NCI-H1105 (cell line): ENCODE measurements at regions not wholly inside any gene's neighbourhood (a gene's known extent, or its start where the extent isn't known, plus 50 kb on each side); places are given as distances from the start of the nearest gene placed in this dataset.
"Not testable (repeated sequence)": the region's sequence is repeated elsewhere in the genome, so short reads cannot be mapped to it uniquely, and the experiment has no call there.

Experiments
- DNase-seq: peaks from one replicate; lab custom pipeline; 2025; lab: John Stamatoyannopoulos, UW

DNA sequence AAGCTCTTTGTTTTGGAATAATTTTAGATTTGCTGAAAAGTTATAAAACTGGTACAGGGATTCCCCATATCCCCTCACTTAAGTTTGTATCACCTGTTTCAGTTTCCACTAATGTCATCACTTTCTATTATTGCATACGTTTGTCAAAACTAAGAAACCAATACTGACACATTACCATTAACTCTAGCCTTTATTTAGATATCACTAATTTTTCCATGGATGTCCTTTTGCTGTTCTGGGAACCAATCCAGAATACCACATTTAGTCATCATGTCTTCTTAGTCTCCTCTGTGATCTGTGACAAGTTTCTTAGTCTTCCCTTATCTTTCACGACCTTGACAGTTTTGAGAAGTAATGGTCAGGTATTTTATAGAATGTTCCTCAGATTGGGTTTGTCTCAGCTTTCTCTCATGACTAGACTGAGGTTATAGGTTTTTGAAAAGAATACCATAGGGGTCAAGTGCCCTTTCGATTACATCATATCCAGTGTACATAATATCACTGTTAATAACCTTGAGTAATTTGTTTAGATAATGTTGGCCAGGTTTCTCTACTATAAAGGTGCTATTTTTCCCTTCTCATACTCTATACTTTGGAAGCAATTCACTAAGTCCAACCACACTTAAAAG lies 51.9 kb upstream of the NMUR2 start:
- no peak for DNase-seq

DNA sequence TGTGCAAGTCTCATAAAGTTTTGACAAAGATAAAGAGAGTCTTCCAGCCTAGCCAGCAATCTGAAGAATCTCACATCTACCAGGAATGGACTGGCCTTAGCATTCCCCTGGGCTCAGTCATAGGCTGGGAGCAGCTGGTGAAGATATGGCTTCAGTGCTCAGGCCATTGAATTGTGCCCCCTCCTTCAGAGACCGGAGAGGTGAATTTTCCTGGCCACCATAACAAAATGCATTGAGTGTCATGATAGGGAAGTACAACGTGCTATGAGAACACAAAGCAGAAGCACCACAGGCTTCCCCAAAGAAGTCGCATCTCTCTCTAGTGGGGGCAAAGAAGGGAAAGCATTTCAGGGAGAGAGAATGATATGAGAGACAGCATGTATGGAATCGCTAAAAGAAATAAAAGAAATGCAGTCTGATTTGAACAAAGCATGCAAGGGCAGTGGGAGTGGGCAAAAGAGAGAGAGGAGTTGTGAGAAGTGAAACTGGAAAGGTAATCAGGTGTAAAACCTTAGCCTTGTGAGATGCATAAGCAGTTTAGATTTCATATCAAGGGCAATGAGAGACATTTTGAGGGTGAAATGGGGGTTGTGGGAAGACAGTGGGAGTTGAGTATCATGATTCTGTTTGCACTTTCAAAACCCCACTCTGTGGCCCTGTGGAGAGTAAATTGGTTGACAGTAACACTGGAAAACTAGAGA lies 57.1 kb upstream of the NMUR2 start:
- no peak for DNase-seq

DNA sequence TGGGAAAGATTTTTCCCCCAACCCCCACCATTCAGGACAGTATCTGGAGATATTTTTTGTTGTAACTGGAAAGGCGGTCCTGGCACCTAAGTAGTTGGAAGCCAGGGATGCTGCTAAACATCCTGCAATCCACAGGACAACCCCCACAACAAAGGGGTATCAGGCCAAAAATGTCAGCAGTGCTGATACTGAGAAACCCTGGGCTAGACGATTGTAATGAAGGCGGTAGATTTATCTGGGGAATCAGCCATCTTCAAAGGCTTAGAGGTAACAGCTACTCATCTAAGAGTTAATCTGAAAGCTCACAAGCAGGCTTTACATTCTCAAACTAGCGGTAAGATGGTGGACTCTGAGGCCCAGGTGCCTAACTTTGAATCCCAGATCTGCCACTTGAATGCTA lies 59.0 kb upstream of the NMUR2 start:
- no peak for DNase-seq

DNA sequence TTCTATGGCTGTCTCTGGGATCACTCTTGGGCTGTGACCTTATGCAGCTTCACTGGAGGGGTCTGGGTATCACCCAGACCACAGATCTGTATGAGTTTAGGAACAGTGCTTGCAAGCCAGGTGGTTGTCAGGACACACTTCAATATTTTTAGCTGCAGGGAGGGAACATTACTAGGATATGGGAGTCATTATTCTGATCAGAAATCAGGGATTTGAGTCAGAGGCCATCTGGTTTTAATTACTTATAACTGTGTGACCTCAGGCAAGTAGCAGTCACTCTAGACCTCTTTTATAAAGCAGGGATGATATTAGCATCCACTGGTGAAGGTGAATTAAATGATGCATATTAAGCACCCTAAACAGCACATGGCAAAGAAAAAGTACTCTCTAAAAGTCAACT lies 60.1 kb upstream of the NMUR2 start:
- DNase-seq, result no peak

DNA sequence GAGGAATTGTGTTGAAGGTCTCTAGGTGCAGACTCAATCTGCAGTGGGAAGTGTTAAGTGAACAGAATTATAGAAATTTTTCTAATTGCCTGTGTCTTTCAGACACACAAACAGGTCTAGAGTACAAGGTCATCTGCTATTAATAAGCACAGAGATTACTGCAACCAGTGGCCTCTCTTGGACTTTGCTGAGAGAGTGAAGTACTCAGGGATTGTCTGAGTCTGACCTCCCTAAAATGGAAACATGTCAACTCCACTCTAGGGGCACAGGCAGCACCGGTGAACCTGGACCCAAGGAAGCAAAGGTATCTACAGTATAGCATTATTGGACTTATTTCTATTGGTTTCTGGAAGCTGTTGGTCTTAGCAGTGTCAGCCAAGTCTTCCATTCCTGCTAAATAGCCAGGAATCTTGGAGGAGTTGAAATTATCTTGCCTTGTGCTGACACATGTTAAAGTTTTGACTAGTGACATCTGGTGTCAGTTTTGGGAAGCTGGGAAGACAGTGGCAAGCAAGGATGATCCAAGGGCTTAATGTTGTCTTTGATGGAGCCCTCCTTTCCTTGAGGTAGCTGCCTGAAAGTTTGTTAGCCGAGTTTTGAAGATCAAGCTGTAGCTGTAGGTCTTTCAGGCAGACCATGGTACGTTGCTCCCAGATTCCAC lies 61.1 kb upstream of the NMUR2 start:
- DNase-seq, result no peak

DNA sequence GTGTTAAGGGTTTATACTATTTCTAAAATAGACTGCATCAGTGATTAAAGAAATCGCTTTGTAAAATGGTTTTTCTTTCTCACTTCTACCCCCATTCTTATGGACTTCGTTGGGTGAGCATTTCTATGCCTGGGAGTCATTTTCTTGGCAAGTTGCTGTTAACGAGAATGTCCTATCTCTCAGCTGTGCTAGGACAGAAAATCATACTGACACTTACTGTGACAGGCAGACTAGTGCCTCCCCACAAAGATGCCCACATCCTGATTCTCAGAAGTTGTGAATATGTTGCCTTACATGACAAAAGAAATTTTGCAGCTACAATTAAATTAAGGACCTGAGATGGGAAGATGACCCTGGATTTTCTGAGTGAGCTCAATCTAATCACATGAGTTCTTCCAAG lies 65.1 kb upstream of the NMUR2 start:
- DNase-seq, result no peak

DNA sequence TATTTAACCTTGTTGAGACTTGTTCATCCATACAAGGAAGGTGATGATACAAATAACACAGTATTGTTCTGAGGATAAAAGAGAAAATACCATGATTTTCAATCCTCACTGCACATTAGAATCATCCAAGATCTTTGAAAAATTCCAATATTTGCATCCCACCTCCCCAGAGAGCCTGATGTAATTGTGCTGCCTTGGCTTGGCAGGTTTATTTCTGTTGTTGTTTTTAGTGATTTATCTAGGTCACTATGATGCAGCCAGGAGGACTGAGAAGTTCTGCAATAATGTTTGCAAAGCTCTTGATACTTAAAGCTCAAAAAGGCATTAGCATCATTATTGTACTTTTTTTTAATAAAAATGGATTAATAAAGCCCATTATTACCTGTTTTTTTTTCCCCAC lies 67.0 kb upstream of the NMUR2 start:
- no peak for DNase-seq

DNA sequence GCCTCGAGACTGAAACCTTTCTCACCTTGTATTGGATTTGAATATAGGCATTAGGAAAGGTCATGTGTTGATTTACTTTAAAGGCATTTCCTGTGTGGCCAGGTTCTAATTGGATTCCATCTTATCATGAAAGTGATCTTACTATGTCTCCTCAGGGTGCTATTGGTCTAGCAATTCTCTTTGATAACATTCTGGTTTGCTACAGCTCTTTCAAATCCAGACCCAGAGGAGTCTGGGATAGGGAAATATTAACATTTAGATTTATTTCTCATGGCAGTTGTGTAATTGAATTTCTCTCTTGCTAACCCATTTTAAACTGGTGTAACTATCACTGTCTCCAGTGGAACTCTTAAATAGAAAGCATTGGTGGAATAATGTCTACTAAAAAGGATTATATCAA lies 69.9 kb upstream of the NMUR2 start:
- DNase-seq, result no peak

DNA sequence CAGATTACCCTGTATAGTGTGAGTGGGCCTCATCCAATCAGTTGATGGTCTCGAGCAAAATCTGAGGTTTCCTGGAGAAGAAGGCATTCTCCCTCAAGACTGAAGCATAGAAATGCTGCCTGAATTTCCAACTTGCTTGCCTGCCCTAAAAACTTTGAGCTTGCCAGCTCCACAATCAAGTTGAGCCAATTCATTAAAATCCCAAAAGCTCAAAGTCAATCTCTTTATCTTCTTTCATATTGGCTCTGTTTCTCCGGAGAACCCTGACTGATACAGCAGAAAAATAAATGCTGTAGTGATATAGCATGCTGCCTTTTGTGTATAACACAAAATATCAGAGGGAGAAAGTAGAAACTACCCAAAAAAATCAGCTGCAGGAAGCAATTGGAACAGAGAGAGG lies 72.5 kb upstream of the NMUR2 start:
- DNase-seq, result no peak

DNA sequence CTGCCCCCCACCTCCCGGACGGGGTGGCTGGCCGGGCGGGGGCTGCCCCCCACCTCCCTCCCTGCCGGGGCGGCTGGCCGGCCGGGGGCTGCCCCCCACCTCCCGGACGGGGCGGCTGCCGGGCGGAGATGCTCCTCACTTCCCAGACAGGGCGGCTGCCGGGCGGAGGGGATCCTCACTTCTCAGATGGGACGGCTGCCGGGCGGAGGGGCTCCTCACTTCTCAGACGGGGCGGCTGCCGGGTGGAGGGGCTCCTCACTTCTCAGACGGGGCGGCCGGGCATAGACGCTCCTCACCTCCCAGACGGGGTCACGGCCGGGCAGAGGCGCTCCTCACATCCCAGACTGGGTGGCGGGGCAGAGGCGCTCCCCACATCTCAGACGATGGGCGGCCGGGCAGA lies 74.8 kb upstream of the NMUR2 start:
- not testable (repeated sequence) for DNase-seq

DNA sequence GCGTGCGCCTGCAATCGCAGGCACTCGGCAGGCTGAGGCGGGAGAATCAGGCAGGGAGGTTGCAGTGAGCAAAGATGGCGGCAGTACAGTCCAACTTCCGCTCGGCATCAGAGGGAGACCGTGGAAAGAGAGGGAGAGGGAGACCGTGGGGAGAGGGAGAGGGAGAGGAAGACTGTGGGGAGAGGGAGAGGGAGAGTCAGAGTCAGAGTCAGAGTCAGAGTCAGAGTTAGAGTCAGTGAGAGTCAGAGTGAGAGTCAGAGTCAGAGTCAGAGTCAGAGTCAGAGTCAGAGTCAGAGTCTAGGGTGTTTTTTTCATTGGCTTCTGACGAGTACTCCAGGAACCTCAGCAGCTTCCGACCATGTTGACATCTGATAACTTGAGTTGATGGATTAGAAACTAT lies 75.6 kb upstream of the NMUR2 start:
- DNase-seq, result not testable (repeated sequence)

DNA sequence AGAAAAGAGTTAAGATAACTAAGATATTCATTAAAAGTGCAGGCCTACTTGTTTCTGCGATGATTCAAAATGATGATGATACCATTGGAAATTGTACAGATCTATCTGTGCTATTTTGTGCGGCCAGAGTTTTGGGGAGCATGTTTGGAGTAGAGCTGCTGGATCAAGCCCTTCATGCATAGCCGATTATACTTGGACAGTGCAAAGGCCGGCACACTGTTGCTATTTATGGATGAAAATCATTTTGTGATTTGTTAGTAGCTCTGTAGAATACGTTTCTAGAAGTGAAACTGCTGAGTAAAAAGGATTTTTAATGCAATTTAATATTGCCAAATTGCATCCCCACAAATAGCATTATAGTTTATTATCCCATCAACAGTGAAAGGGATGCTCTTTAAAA lies 82.1 kb upstream of the NMUR2 start:
- DNase-seq, result no peak

DNA sequence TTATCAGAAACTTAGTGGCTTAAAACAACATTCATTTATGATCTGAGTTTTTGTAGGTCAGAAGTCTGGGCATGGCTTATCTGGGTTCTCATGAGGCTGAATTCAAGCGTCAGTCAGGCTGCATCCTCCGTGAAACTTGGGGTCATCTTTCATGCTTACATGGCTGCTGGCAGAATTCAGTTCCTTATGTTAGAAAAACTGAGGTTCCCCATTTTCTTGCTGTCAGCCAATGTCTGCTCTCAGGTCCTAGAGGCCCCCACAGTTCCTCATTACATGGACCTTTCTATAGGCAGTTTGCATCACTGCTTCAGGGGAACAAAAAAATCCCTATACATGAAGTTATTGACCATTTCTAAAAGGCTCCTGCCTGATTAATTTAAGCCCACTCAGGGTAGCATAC lies 83.8 kb upstream of the NMUR2 start:
- no peak for DNase-seq

DNA sequence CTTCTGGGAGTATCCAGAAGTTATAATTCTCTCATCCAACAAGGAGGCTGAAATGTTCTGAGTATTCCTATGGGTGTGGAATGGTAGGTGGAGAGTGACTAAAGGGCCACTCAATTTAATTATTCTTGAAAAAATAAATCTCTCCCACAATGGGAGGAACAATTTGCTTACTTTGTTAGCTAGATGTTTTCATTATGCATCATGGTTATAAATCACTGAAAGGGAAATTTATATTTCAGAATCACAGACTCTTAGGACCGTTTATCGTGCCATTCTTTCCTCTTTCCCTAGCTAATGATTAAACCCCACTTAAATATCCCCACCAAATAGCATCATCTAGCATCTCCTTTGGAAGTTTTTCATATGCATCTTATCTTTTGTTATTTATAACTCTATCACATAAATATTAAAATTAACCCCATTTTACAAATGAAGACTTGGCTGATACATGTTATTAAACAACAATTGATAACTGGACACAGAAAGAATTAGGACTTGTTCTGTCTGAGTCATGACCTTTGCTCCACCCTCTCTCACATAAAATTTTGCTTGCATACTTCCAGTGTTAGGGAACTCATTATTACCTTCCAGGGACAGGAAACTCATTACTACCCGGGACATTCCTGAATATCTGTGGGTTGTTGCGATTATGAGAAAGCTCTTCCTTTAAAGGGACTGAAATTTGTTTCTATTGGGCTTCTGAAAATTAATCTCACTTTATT lies 94.9 kb upstream of the NMUR2 start:
- no peak for DNase-seq

DNA sequence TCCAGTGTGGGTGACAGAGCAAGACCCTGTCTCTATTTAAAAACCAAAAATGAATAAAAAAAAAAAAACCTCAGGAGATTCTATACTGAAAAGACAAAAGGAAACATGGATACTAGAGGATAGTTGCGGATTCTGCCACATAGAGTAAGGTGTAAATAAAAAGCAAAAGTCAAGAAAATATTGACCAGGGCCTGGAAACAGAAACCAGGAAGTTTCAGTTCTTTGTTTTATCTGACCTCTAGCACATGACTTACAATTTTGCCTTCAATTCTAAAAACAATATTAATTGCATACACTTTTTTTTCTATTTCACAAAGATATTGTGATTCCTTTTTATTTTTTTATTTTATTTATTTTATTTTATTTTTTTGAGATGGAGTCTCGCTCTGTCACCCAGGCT lies 96.2 kb upstream of the NMUR2 start:
- no peak for DNase-seq

DNA sequence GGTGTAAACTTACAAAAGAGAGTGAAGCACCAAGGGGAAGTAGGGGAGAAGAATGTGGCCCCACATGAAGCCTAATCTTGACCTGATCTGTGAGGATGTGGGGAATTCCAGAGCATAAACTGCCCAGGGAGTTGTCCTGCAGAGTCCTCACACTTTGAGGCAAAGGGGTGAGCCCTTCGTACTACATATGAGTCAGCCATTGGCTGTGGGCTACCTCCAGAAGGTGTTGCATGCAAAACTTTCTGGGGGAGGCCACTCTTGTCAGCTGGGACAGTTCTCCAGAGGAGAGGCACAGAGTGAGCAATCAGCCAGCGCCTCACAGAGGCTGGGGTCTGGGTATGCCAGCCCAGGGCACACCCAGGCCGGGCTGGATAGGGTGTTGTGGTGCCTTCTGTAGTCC lies 98.1 kb upstream of the NMUR2 start:
- DNase-seq, result no peak

DNA sequence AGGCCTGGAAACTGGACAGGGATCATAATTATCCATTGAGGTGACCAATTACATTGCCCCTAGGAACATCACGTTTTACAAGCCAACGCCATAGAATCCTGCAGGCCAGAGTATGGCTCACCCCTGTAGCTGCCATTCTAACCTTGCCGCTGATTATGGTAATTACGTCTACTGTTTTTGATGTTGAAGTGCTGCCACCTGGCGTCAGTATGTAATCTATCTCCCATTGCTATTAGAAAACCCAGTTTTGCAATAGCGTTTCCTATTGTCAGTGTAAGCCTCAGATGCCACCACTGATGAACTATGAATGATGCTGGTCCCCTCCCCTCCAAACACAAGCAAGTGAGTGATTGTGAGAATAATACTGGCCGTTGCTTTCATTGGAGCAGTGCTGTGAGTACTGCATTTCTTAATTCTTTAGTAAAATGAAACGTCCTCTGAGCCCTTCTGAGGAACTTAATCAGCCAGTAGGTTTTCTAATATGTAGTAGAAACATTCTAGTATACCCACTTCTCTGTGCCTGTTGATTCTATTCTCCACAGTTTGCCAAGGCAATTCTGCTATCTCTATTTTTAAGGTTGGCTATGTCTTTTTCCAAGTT lies 100.5 kb upstream of the NMUR2 start:
- peak; percentile 37 for DNase-seq

DNA sequence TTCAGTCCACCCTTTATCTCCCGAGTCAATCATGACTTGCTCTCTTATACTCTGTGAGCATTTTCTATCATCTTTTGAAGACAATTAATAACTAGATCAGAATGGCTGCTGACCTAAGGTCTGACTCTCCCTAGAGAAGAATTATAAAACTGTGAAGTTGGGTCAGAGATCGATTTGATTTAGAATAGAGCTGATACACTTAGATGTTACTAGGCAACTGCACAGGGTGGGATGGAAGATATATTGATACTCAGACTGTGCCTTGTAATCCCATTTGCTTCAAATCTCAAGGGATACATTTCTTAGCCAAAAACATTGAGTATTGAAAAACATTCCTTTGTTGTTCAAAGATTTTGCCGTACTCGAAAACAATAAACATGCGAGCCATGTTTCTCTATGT lies 106.0 kb upstream of the NMUR2 start:
- no peak for DNase-seq

DNA sequence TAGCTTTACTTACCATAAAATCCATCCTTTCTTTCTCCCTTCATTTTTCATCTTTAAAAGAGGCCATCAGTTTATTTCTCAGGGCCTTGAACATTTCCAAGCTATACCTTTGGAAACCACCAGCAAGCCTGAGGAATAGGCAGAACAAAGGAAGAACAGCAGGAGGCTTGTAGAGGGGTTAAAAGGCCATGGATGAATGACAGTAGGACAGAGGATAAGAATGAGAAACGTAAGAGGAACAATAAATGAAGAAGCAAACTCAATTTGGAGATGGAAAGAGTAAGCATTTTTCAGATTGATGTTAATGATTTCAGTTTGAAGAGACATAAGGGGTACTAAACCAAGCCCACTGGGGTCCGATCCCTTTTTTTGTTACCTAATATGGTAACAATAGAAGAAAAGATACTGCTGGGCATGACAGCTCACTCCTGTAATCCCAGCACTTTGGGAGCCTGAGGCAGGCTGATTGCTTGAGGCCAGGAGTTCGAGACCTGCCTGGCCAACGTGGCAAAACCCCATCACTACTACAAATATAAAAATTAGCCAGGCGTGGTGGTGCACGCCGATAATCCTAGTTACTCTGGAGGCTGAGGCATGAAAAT lies 106.6 kb upstream of the NMUR2 start:
- DNase-seq, result no peak

DNA sequence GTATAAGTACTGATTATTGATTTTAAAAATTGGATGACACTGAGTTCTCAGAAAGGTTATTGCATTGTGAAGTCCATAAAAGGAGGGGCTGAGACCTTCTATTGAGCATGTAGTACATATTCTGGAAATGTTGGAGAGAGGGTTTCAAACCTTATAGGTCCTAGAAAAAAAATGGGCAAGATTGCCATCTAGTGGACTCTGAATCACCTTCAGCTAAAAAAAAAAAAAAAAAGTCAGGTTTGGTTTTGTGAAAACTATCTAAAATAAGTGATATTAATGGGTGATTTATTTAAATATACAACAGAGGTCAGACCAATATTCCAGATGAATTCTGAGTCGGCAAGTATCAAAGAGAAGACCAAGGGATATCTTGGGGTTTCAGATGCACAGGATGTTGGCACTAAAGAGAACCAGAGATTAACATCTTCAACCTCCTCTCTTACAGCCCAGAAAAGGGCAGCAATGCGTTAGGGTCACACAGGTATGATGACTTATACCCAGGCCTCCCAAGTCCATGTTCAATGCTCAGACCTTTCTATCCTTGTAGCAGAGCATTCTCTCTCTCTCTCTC lies 109.8 kb upstream of the NMUR2 start:
- DNase-seq, result peak; percentile 5

DNA sequence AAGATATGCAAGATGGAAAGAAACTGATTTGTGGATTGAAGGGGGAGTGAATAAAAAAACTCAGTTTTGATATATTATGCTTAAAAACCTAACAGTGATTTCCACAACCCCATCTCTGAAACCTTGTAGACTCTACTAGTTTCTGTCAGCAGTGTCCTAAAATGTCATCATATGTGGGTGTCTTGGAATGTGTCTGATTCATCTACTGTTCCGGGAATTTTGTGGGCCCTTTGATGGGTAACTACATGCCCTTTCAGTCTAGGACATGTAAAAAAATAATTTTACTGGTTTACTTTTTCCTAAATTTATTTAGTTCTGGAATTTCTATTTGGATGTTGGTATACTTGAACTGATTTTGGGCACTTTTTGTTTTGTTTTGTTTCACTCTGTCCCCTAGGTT lies 118.9 kb upstream of the NMUR2 start:
- DNase-seq, result no peak
